Fibroblast of lung (primary cell): ENCODE measurements at regions not wholly inside any gene's neighbourhood (a gene's known extent, or its start where the extent isn't known, plus 50 kb on each side); places are given as distances from the start of the nearest gene placed in this dataset.

Experiments
- EZH2 ChIP-seq: IDR thresholded peaks from 2 replicates; pipeline ENCODE4 v1.5.1; 2012; ENCODE audit warnings: low read length, control low read depth, mild to moderate bottlenecking; ENCODE audit errors: missing control alignments
- TF ChIP-seq, protein P1 (sequence below), 2 donors: IDR thresholded peaks in 1 of 2; conservative IDR thresholded peaks in 1 of 2; 1 replicate in 1 of 2; 2 replicates in 1 of 2; pipeline ENCODE4 v1.5.1; 2011 to 2012; ENCODE audit warnings: low read length in 2 of 2, control low read depth in 1 of 2, inconsistent platforms in 1 of 2, low read depth in 1 of 2, mild to moderate bottlenecking in 1 of 2

DNA sequence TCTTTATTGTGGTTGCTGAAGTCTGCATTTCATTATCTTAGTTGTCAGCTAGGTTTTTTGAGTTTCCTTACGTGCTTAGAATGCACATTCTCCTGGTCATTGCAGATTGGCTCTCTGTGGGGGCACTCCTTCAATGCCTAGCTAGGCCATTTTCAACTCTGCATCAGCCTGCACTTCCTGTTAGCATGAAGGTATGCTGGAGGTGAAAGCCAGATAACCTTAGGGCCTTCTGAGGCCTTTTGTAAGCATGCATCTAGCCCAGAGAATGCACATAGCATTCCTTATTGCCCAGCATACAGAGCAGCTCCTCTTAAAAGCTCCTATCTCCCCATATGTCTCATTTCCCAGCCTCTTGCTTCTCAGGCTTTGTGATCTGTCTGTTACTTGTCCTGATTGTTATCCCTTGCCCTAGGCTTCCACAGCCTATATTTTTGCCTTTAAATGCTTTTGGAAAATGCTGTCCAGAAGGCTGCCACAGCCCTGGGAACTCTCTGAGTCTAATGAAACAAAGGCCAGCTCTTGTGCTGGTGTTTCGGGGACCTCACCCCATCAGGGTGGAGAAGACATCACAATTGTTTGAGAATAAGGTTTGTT, 108.1 kb upstream of the IGFBP3 start:
- TF ChIP-seq, protein P1, sequence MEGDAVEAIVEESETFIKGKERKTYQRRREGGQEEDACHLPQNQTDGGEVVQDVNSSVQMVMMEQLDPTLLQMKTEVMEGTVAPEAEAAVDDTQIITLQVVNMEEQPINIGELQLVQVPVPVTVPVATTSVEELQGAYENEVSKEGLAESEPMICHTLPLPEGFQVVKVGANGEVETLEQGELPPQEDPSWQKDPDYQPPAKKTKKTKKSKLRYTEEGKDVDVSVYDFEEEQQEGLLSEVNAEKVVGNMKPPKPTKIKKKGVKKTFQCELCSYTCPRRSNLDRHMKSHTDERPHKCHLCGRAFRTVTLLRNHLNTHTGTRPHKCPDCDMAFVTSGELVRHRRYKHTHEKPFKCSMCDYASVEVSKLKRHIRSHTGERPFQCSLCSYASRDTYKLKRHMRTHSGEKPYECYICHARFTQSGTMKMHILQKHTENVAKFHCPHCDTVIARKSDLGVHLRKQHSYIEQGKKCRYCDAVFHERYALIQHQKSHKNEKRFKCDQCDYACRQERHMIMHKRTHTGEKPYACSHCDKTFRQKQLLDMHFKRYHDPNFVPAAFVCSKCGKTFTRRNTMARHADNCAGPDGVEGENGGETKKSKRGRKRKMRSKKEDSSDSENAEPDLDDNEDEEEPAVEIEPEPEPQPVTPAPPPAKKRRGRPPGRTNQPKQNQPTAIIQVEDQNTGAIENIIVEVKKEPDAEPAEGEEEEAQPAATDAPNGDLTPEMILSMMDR (conservative IDR thresholded peaks at IDR 0.05 in 1 of 2, IDR thresholded peaks at IDR 0.05 in 1 of 2; ENCODE audit: low read depth in 1 of 2, low read length in 2 of 2) = no peak
- no peak for TF ChIP-seq EZH2
